GM12878 (cell line): ENCODE measurements at regions not wholly inside any gene's neighbourhood (a gene's known extent, or its start where the extent isn't known, plus 50 kb on each side); places are given as distances from the start of the nearest gene placed in this dataset.

Source experiments
- ATAC-seq: fragments of 200-7000 bp; cut with Tn5 transposase; 3 replicates; pipeline ENCODE4 v1.9.1; 2020; ENCODE audit warnings: mild to moderate bottlenecking, moderate library complexity
- BruUV-seq: library from RNA; stranded (reverse); fragments of 400-500 nt; replicated peaks from 2 replicates; lab custom pipeline; 2021; lab: Mats Ljungman, UMichigan
- CTCF ChIA-PET: fragments of 300-600 bp; sonication (Branson Sonifier 250); formaldehyde crosslinking; extraction: SDS; loops from one replicate; lab custom pipeline; 2021; ENCODE audit warnings: inconsistent platforms; lab: Yijun Ruan, JAX
- POLR2A ChIA-PET: fragments of 350-600 bp; formaldehyde crosslinking; extraction: SDS; loops from one replicate; lab custom pipeline; 2021; ENCODE audit warnings: inconsistent platforms; lab: Charles Lee
- RAD21 ChIA-PET: fragments of 300-600 bp; sonication (Branson Sonifier 250); formaldehyde crosslinking; loops from one replicate; lab custom pipeline; 2023; ENCODE audit warnings: antibody characterized with exemption; ENCODE audit not compliant: unreplicated experiment; lab: Charles Lee
- SMC1A ChIA-PET: fragments of 300-600 bp; sonication (Branson Sonifier 250); formaldehyde crosslinking; loops from one replicate; lab custom pipeline; 2023; ENCODE audit not compliant: unreplicated experiment, uncharacterized antibody; lab: Charles Lee
- DNase-seq: peaks from one replicate; pipeline ENCODE4 v3.0.0-alpha.2; 2011; ENCODE audit warnings: low read depth, low spot score
- FAIRE-seq: peaks from 3 replicates; lab custom pipeline; 2011; peaks lifted over from hg19 to GRCh38; lab: Jason Lieb, UNC
- H2AFZ ChIP-seq: 2 replicates; pipeline ENCODE4 v1.6.0; 2011; ENCODE audit warnings: low read depth, low read length, control low read depth; ENCODE audit not compliant: control insufficient read depth
- H3K27ac ChIP-seq: 2 replicates; pipeline ENCODE4 v1.5.1; 2011; ENCODE audit warnings: control low read depth; ENCODE audit not compliant: control insufficient read depth, insufficient read depth
- H3K27me3 ChIP-seq, 2 experiments: replicated peaks in 1 of 2; 2 replicates each; pipeline versions ENCODE4 v1.6.0 to v1.6.1; 2011; ENCODE audit warnings: low read length in 1 of 2; ENCODE audit not compliant: control insufficient read depth in 2 of 2, insufficient read depth in 2 of 2
- H3K36me3 ChIP-seq, 2 experiments: 2 replicates each; pipeline ENCODE4 v1.5.1; 2011; ENCODE audit warnings: low read length in 1 of 2; ENCODE audit not compliant: control insufficient read depth in 2 of 2, insufficient read depth in 2 of 2
- H3K4me1 ChIP-seq: 2 replicates; pipeline ENCODE4 v1.6.1; 2011; ENCODE audit warnings: mild to moderate bottlenecking, low read length, moderate library complexity, mixed read lengths; ENCODE audit not compliant: control insufficient read depth, insufficient read depth
- H3K4me2 ChIP-seq: 2 replicates; pipeline ENCODE4 v1.6.0; 2011; ENCODE audit warnings: control low read depth; ENCODE audit not compliant: control insufficient read depth, insufficient read depth
- H3K4me3 ChIP-seq: fragments of 200-600 bp; sonication (generic); 2 replicates; pipeline ENCODE4 v1.5.1; 2016
- H3K79me2 ChIP-seq: 2 replicates; pipeline ENCODE4 v1.6.0; 2011; ENCODE audit warnings: low read length; ENCODE audit not compliant: control insufficient read depth, insufficient read depth
- H3K9ac ChIP-seq: 2 replicates; pipeline ENCODE4 v1.8.0; 2011; ENCODE audit warnings: low read length, control low read depth, mixed read lengths; ENCODE audit not compliant: control insufficient read depth, insufficient read depth
- H3K9me3 ChIP-seq: replicated peaks from 3 replicates; pipeline ENCODE4 v1.5.1; 2011; ENCODE audit warnings: mild to moderate bottlenecking, low read length; ENCODE audit not compliant: control insufficient read depth, insufficient read depth
- H4K20me1 ChIP-seq: 2 replicates; pipeline ENCODE4 v1.6.0; 2011; ENCODE audit not compliant: control insufficient read depth, insufficient read depth
- ATF7 ChIP-seq: fragments of 450-650 bp; IDR thresholded peaks from 2 replicates; pipeline ENCODE4 v1.6.1; 2016; ENCODE audit warnings: low read depth, mild to moderate bottlenecking
- CREM ChIP-seq: IDR thresholded peaks from 2 replicates; pipeline ENCODE4 v1.6.1; 2014; ENCODE audit warnings: antibody characterized with exemption, low read depth
- SIX5 ChIP-seq: IDR thresholded peaks from 2 replicates; pipeline ENCODE4 v1.6.1; 2011; ENCODE audit warnings: mild to moderate bottlenecking, low read depth, low read length, moderate library complexity; ENCODE audit not compliant: severe bottlenecking
- whole genome bisulfite sequencing: methylation state at CpG from one replicate; pipeline ENCODE4 v1.1.6; 2016; ENCODE audit warnings: low lambda C conversion rate; ENCODE audit not compliant: insufficient replicate concordance, insufficient coverage; ENCODE audit errors: missing lambda C conversion rate; 5-methylcytosine and 5-hydroxymethylcytosine counted together
- in situ Hi-C: fragments of 300-500 bp; cut with MboI; formaldehyde crosslinking; loops from 9 replicates; pipeline ENCODE4 v1.14.3; 2018; ENCODE audit warnings: mixed read lengths
- intact Hi-C: fragments of 100-400 bp; cut with micrococcal nuclease; formaldehyde crosslinking; loops from one replicate; pipeline ENCODE4 v1.14.2; 2022; ENCODE audit not compliant: unreplicated experiment

DNA sequence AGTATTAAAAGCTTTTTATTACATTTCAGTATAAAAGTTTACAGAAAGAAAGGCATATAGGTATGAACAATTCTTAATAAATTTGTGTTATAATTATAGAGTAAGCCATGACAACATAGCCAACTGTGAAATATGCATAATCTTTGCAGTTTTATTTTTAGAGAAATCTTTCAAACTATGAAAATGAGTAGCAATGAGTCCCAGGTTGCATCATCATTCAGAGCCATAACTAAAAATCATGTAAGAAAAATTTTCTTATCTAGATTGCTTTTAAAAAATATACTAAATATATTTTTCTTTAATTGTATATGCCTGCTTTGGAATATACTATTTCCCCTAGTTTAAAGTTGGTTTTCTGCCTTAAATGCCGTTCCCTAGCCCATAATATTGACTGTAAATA, 54.8 kb upstream of the NAF1 start:
- no peak overlapping the region for H3K4me2 ChIP-seq
- DNase-seq (no peak), ATAC-seq (no peak), FAIRE-seq (no peak)
- ChIA-PET CTCF (no interaction called here), SMC1A (no interaction called here), RAD21 (no interaction called here), POLR2A (no interaction called here)
- H3K27me3 ChIP-seq = no peaks in the 10 kb centered on the region
- 27% methylated on average over 1 of the region's 1 CpG for WGBS
- no peak overlapping the region for H3K9ac ChIP-seq
- H3K9me3 ChIP-seq = no peaks in the 10 kb centered on the region
- no peak overlapping the region for H3K4me3 ChIP-seq
- H3K27ac ChIP-seq = no peak overlapping the region
- intact Hi-C loops (no loop called here), in situ Hi-C loops (no loop called here)
- no peaks in the 10 kb centered on the region for H4K20me1 ChIP-seq
- H3K79me2 ChIP-seq = no peaks in the 10 kb centered on the region
- no peak for TF ChIP-seq SIX5
- TF ChIP-seq CREM = no peak
- H3K4me1 ChIP-seq = no peaks in the 10 kb centered on the region
- H2AFZ ChIP-seq = no peak overlapping the region
- BruUV-seq = no TSS peak
- H3K36me3 ChIP-seq = no peaks in the 10 kb centered on the region

DNA sequence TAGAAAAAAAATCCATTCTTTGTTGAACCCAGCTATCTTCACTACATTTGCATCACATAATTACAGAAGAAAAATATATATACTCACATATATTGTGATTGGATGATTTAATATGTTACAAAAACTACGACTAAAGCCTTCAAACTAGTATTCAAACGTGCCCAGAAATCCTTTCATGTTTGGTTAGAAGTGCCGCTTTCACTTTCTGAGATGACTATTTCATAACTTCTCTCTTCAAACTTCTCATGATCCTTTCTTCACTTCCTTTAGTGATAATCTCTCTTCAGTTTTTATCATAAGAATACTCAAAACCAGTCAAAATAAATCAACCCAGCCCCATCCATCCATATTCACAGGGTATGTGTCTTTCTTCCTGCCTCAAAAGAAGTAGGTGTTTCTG, 50.8 kb upstream of the NAF1 start:
- Histone ChIP-seq H3K4me1 (no peaks in the 10 kb centered on the region), H3K9me3 (no peaks in the 10 kb centered on the region), H2AFZ (no peak overlapping the region), H3K79me2 (no peaks in the 10 kb centered on the region), H3K27me3 (no peaks in the 10 kb centered on the region), H4K20me1 (no peaks in the 10 kb centered on the region), H3K4me3 (no peak overlapping the region), H3K36me3 (no peaks in the 10 kb centered on the region), H3K4me2 (no peak overlapping the region), H3K9ac (no peak overlapping the region), H3K27ac (no peak overlapping the region)
- no peak for ATAC-seq
- POLR2A ChIA-PET = no interaction called here
- intact Hi-C loops = no loop called here
- WGBS = 2% methylated on average over 3 of the region's 3 CpGs
- FAIRE-seq = no peak
- no peak for DNase-seq
- TF ChIP-seq ATF7 = no peak
- in situ Hi-C loops = no loop called here
- CTCF ChIA-PET = no interaction called here
- RAD21 ChIA-PET = no interaction called here
- SMC1A ChIA-PET = interaction anchor here (0.7 kb wide), 1 partner anchor 296 kb away, joined by 3 read pairs; no protein-coding TSS in a partner anchor
- BruUV-seq = no TSS peak
